Vagina (tissue), 2 donors: ENCODE measurements at regions not wholly inside any gene's neighbourhood (a gene's known extent, or its start where the extent isn't known, plus 50 kb on each side); places are given as distances from the start of the nearest gene placed in this dataset.

Experiments used
- DNase-seq, 2 donors: peaks; one replicate each; pipeline ENCODE4 v3.0.0-alpha.2; 2017; ENCODE audit errors: extremely low spot score in 2 of 2
- H3K27ac ChIP-seq: fragments of 200-600 bp; sonication (generic); one replicate; pipeline ENCODE4 v1.5.1; 2019
- H3K27me3 ChIP-seq: fragments of 200-600 bp; sonication (generic); one replicate; pipeline ENCODE4 v1.5.1; 2019
- H3K36me3 ChIP-seq, 2 donors: fragments of 200-600 bp; sonication (generic); one replicate each; pipeline ENCODE4 v1.5.1; 2017 to 2019
- H3K4me1 ChIP-seq: fragments of 200-600 bp; sonication (generic); one replicate; pipeline ENCODE4 v1.5.1; 2019
- H3K4me3 ChIP-seq, 2 donors: fragments of 200-600 bp; sonication (generic); 1 replicate in 1 of 2; 2 replicates in 1 of 2; pipeline ENCODE4 v1.5.1; 2016 to 2019
- H3K9me3 ChIP-seq: fragments of 200-600 bp; sonication (generic); one replicate; pipeline ENCODE4 v1.5.1; 2019
- POLR2A ChIP-seq, 2 donors: fragments of 450-650 bp; IDR thresholded peaks; one replicate each; pipeline ENCODE4 v1.6.1; 2017; ENCODE audit warnings: antibody characterized with exemption in 2 of 2, mild to moderate bottlenecking in 2 of 2, moderate library complexity in 2 of 2
- POLR2AphosphoS5 ChIP-seq, 2 donors: sonication (generic); formaldehyde crosslinking; IDR thresholded peaks; one replicate each; pipeline ENCODE4 v1.9.0; 2017; ENCODE audit warnings: antibody characterized with exemption in 2 of 2, mild to moderate bottlenecking in 2 of 2, low read depth in 1 of 2; ENCODE audit not compliant: insufficient read depth in 1 of 2
- intact Hi-C: fragments of 100-400 bp; cut with DNase I; formaldehyde crosslinking; loops from one replicate; pipeline ENCODE4 v1.15.1; 2023
- TF ChIP-seq, protein P1 (sequence below), 3 experiments: fragments of 450-650 bp in 2 of 3; fragments of 200-600 bp in 1 of 3; sonication (generic) in 1 of 3; IDR thresholded peaks; one replicate each; pipeline ENCODE4 v1.5.1; 2017 to 2019; ENCODE audit warnings: antibody characterized with exemption in 3 of 3, mild to moderate bottlenecking in 2 of 3, moderate library complexity in 2 of 3

DNA sequence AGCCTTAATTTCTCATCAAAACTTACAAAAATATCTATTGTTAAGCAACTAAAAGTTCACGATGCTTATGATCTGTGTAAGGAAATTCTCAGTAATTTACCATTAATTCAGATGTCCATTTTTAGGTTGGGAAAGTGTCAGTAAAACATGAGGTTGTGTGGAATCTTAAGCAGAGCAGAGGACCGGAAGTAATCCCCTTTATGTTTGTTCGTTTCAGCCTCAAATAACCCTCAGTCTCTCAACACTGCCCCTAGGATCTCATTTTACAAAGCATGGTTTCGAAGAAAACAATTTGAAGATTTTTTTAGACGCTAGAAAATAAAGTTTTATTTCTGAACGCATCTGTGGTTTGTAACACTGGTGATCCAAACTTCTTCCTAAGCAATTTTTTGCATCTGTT is 504.2 kb downstream of the MAT2B start:
- Histone ChIP-seq H3K4me3 (no peak overlapping the region), H3K36me3 (no peaks in the 10 kb centered on the region), H3K27ac (no peak overlapping the region), H3K9me3 (no peaks in the 10 kb centered on the region), H3K4me1 (no peaks in the 10 kb centered on the region), H3K27me3 (no peaks in the 10 kb centered on the region)
- intact Hi-C loops, result no loop called here
- TF ChIP-seq POLR2AphosphoS5 (IDR thresholded peaks at IDR 0.05; ENCODE audit: insufficient read depth in 1 of 2, low read depth in 1 of 2), result no peak
- TF ChIP-seq, protein P1, sequence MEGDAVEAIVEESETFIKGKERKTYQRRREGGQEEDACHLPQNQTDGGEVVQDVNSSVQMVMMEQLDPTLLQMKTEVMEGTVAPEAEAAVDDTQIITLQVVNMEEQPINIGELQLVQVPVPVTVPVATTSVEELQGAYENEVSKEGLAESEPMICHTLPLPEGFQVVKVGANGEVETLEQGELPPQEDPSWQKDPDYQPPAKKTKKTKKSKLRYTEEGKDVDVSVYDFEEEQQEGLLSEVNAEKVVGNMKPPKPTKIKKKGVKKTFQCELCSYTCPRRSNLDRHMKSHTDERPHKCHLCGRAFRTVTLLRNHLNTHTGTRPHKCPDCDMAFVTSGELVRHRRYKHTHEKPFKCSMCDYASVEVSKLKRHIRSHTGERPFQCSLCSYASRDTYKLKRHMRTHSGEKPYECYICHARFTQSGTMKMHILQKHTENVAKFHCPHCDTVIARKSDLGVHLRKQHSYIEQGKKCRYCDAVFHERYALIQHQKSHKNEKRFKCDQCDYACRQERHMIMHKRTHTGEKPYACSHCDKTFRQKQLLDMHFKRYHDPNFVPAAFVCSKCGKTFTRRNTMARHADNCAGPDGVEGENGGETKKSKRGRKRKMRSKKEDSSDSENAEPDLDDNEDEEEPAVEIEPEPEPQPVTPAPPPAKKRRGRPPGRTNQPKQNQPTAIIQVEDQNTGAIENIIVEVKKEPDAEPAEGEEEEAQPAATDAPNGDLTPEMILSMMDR (IDR thresholded peaks at IDR 0.05), result no peak
- no peak for TF ChIP-seq POLR2A (IDR thresholded peaks at IDR 0.05)
- DNase-seq, result no peak

DNA sequence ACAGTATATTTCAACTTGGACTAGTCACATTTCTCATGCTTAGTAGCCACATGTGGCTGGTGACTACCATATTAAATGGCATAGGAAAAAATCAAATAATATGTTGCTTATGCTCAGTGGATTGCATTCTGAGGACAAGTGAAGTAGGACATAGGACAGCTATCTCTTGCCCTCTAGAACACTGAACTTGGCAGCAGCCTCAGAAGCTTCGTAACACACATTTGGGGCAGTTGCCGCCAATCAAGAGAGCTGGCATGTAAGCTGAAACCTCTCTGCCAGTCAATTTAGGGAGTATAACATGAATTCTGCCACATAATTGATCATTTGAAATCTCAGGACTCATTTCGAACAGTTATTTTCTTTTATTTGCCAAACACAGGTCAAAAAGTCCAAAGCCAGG is 505.5 kb downstream of the MAT2B start:
- DNase-seq, result no peak
- TF ChIP-seq POLR2A (IDR thresholded peaks at IDR 0.05) (no peak), POLR2AphosphoS5 (IDR thresholded peaks at IDR 0.05; ENCODE audit: insufficient read depth in 1 of 2, low read depth in 1 of 2) (no peak)
- TF ChIP-seq, protein P1 (IDR thresholded peaks at IDR 0.05), result no peak
- Histone ChIP-seq H3K9me3 (no peaks in the 10 kb centered on the region), H3K4me3 (no peak overlapping the region), H3K27me3 (no peaks in the 10 kb centered on the region), H3K36me3 (no peaks in the 10 kb centered on the region), H3K4me1 (no peaks in the 10 kb centered on the region), H3K27ac (no peak overlapping the region)
- intact Hi-C loops, result no loop called here

DNA sequence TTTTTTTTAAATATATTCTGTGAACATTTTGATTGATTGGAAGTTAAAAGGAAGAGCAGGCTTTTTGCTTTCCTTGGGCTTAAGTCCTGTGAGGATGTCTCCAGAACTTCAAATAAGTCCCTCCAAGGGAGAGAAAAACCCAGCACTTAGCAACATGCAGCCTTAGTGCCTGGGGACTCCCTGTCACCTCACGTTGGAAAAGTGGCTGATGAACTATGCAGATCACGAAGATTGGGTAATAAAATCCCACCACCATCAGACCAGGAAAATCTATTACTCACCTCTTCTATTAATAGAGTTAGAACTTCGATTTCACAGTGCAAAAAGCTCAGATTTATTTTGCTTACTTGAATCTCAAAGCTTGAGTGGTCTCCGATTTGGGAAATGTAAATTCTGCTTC is 507.0 kb downstream of the MAT2B start:
- H3K27me3 ChIP-seq, result no peaks in the 10 kb centered on the region
- TF ChIP-seq, protein P1 (IDR thresholded peaks at IDR 0.05), result no peak
- TF ChIP-seq POLR2A (IDR thresholded peaks at IDR 0.05) (no peak), POLR2AphosphoS5 (IDR thresholded peaks at IDR 0.05; ENCODE audit: insufficient read depth in 1 of 2, low read depth in 1 of 2) (no peak)
- no peak for DNase-seq
- H3K4me3 ChIP-seq, result no peak overlapping the region
- H3K36me3 ChIP-seq, result no peaks in the 10 kb centered on the region
- intact Hi-C loops, result no loop called here
- no peaks in the 10 kb centered on the region for H3K9me3 ChIP-seq
- H3K4me1 ChIP-seq, result no peaks in the 10 kb centered on the region
- no peak overlapping the region for H3K27ac ChIP-seq

DNA sequence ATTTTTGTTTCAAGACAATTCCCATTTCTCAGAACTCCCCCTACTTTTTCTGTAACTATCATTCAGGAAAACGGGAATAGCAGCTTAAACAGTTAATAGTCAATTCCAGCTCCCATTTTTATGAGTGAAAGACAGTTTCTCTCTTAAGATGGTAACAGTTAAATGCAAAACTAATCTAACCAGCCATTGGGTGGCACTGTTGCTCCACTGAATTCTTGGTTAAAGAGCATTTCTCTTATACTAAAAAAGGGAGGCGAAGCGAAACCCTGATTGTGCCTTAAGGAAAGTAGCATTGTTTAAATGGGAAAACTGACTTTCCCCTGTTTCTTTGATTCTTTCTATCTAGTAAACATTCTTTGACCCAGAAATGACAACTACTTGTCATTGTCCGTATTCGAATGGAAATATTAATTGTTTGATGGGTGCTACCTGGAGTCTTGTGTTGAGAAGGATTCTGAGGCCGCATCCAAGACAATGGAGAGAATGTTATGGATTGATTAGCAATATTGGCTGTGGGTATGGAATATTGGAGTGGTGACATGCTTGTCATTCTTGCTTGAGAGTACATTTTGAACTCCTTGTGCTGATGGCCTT is 507.8 kb downstream of the MAT2B start:
- Histone ChIP-seq H3K27ac (no peak overlapping the region), H3K27me3 (no peaks in the 10 kb centered on the region), H3K4me3 (no peak overlapping the region), H3K36me3 (no peaks in the 10 kb centered on the region), H3K4me1 (no peaks in the 10 kb centered on the region), H3K9me3 (no peaks in the 10 kb centered on the region)
- no peak for DNase-seq
- TF ChIP-seq POLR2AphosphoS5 (IDR thresholded peaks at IDR 0.05; ENCODE audit: insufficient read depth in 1 of 2, low read depth in 1 of 2) (no peak), POLR2A (IDR thresholded peaks at IDR 0.05) (no peak)
- TF ChIP-seq, protein P1 (IDR thresholded peaks at IDR 0.05), result peak; percentile 41 to 64 (median 51)
- intact Hi-C loops, result no loop called here

DNA sequence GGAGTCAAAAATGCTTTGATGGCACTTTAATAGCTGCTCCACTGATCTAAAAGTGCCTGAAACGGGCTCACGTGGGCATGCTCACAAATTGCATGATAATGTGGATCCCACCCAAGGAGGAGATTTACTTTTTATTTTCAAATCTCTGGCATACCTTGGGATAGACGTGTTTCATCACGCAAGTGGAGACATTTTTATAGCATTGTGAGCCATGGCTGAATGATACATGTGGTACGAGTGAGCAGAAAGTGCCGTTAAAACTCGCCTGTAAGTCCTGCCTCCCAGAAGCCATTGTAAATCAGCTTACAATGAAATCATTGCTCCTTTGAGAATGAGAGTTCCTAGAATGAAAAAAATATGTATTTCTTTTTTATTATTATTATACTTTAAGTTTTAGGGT is 514.7 kb downstream of the MAT2B start:
- Histone ChIP-seq H3K4me3 (no peak overlapping the region), H3K36me3 (no peaks in the 10 kb centered on the region), H3K27ac (no peak overlapping the region), H3K4me1 (no peaks in the 10 kb centered on the region), H3K9me3 (no peaks in the 10 kb centered on the region), H3K27me3 (no peaks in the 10 kb centered on the region)
- DNase-seq, result no peak
- intact Hi-C loops, result no loop called here
- peak in 1 of 2 donors; percentile 14 for TF ChIP-seq POLR2AphosphoS5 (IDR thresholded peaks at IDR 0.05; ENCODE audit: insufficient read depth in 1 of 2, low read depth in 1 of 2)
- no peak for TF ChIP-seq POLR2A (IDR thresholded peaks at IDR 0.05)
- TF ChIP-seq, protein P1 (IDR thresholded peaks at IDR 0.05), result no peak
